HCT116 (cell line): ENCODE measurements at regions not wholly inside any gene's neighbourhood (a gene's known extent, or its start where the extent isn't known, plus 50 kb on each side); places are given as distances from the start of the nearest gene placed in this dataset.

Source experiments
- ATAC-seq: fragments of 200-7000 bp; cut with Tn5 transposase; 2 replicates; pipeline ENCODE4 v1.9.1; 2020; ENCODE audit warnings: mild to moderate bottlenecking, moderate library complexity
- BruUV-seq: library from RNA; stranded (reverse); fragments of 400-500 nt; replicated peaks from 2 replicates; lab custom pipeline; 2021; lab: Mats Ljungman, UMichigan
- CTCF ChIA-PET: fragments of 300-600 bp; sonication (Branson Sonifier 250); formaldehyde crosslinking; loops from one replicate; lab custom pipeline; 2021; ENCODE audit warnings: antibody characterized with exemption; lab: Charles Lee
- POLR2A ChIA-PET: fragments of 300-600, 350-600 bp; sonication (Branson Sonifier 250); formaldehyde crosslinking; loops from one replicate; lab custom pipeline; 2021; ENCODE audit warnings: antibody characterized with exemption; lab: Charles Lee
- RAD21 ChIA-PET, 2 experiments: fragments of 300-600 bp; sonication (Branson Sonifier 250); formaldehyde crosslinking; loops; one replicate each; lab custom pipeline; 2023; ENCODE audit warnings: low total read pairs in 2 of 2; ENCODE audit not compliant: uncharacterized antibody in 2 of 2, unreplicated experiment in 2 of 2, low non-redundant PET in 1 of 2; lab: Charles Lee
- DNase-seq: peaks from one replicate; pipeline ENCODE4 v3.0.0-alpha.2; 2010; ENCODE audit warnings: low read depth, low spot score
- H2AFZ ChIP-seq: fragments of 200-600 bp; shearing (Covaris generic), sonication (generic); 2 replicates; pipeline ENCODE4 v1.6.1; 2017; ENCODE audit warnings: low read depth, mixed run types, mixed read lengths, antibody characterized with exemption, low read length; ENCODE audit not compliant: poor library complexity, severe bottlenecking
- H3K27ac ChIP-seq: 2 replicates; pipeline ENCODE4 v1.5.1; 2012; ENCODE audit warnings: low read depth, low read length
- H3K27me3 ChIP-seq: fragments of 200-600 bp; sonication (generic); 2 replicates; pipeline ENCODE4 v1.6.1; 2016; ENCODE audit warnings: mixed run types, low read length, mixed read lengths; ENCODE audit not compliant: insufficient read depth
- H3K36me3 ChIP-seq, 2 experiments: fragments of 200-500 bp in 1 of 2; fragments of 200-600 bp in 1 of 2; sonication (Bioruptor generic) in 1 of 2; sonication (generic) in 1 of 2; 2 replicates each; pipeline versions ENCODE4 v1.5.1 to v1.6.1; 2014 to 2016; ENCODE audit warnings: low read length in 2 of 2, inconsistent platforms in 1 of 2, mixed read lengths in 1 of 2, mixed run types in 1 of 2; ENCODE audit not compliant: insufficient read depth in 2 of 2, control insufficient read depth in 1 of 2
- H3K4me1 ChIP-seq, 2 experiments: fragments of 200-600 bp in 1 of 2; sonication (generic) in 1 of 2; 2 replicates each; pipeline versions ENCODE4 v1.5.1 to v1.6.1; 2012 to 2017; ENCODE audit warnings: low read length in 2 of 2, inconsistent platforms in 1 of 2, mild to moderate bottlenecking in 1 of 2, mixed read lengths in 1 of 2, mixed run types in 1 of 2, moderate library complexity in 1 of 2; ENCODE audit not compliant: insufficient read depth in 2 of 2, control insufficient read depth in 1 of 2
- H3K4me2 ChIP-seq: fragments of 200-600 bp; sonication (generic); 2 replicates; pipeline ENCODE4 v1.6.1; 2017; ENCODE audit warnings: mixed run types, low read length, mixed read lengths
- H3K4me3 ChIP-seq, 2 experiments: fragments of 200-600 bp in 1 of 2; sonication (generic) in 1 of 2; replicated peaks in 1 of 2; 2 replicates each; pipeline ENCODE4 v1.5.1; 2011 to 2016; ENCODE audit warnings: low read length in 2 of 2, control low read depth in 1 of 2, low read depth in 1 of 2, mild to moderate bottlenecking in 1 of 2, mixed read lengths in 1 of 2, mixed run types in 1 of 2
- H3K79me2 ChIP-seq: fragments of 200-600 bp; sonication (generic); 2 replicates; pipeline ENCODE4 v1.6.1; 2017; ENCODE audit warnings: mild to moderate bottlenecking, mixed run types, low read length, moderate library complexity, mixed read lengths; ENCODE audit not compliant: insufficient read depth
- H3K9ac ChIP-seq: fragments of 200-600 bp; sonication (generic); 2 replicates; pipeline ENCODE4 v1.6.1; 2016; ENCODE audit warnings: low read length, mixed read lengths
- H3K9me2 ChIP-seq: fragments of 200-600 bp; sonication (generic), shearing (Covaris generic); 2 replicates; pipeline ENCODE4 v1.6.1; 2017; ENCODE audit warnings: mixed run types, mild to moderate bottlenecking, moderate library complexity; ENCODE audit not compliant: insufficient read depth
- H3K9me3 ChIP-seq, 2 experiments: fragments of 200-500 bp in 1 of 2; fragments of 200-600 bp in 1 of 2; sonication (Bioruptor generic) in 1 of 2; sonication (generic) in 1 of 2; 2 replicates each; pipeline ENCODE4 v1.6.1; 2014 to 2017; ENCODE audit warnings: low read length in 2 of 2, mixed read lengths in 2 of 2, inconsistent platforms in 1 of 2, low read depth in 1 of 2, mild to moderate bottlenecking in 1 of 2, mixed run types in 1 of 2, moderate library complexity in 1 of 2; ENCODE audit not compliant: control insufficient read depth in 1 of 2, insufficient read depth in 1 of 2
- H4K20me1 ChIP-seq: fragments of 200-600 bp; sonication (generic), shearing (Covaris generic); 2 replicates; pipeline ENCODE4 v1.6.1; 2017; ENCODE audit warnings: mixed run types, mild to moderate bottlenecking, moderate library complexity; ENCODE audit not compliant: insufficient read depth
- CBX3 ChIP-seq: IDR thresholded peaks from 2 replicates; pipeline ENCODE4 v1.6.1; 2012; ENCODE audit warnings: low read depth
- EGR1 ChIP-seq: IDR thresholded peaks from 2 replicates; pipeline ENCODE4 v1.6.1; 2012; ENCODE audit warnings: low read depth
- ELF1 ChIP-seq: IDR thresholded peaks from 2 replicates; pipeline ENCODE4 v1.6.1; 2012; ENCODE audit warnings: low read depth, borderline replicate concordance
- EZH2 ChIP-seq: fragments of 200-600 bp; sonication (generic); IDR thresholded peaks from 2 replicates; pipeline ENCODE4 v1.6.1; 2017; ENCODE audit warnings: antibody characterized with exemption, mixed run types
- FOSL1 ChIP-seq: IDR thresholded peaks from 2 replicates; pipeline ENCODE4 v1.6.1; 2012; ENCODE audit warnings: low read depth
- JUND ChIP-seq: IDR thresholded peaks from 2 replicates; pipeline ENCODE4 v1.6.1; 2012
- POLR2A ChIP-seq: IDR thresholded peaks from 2 replicates; pipeline ENCODE4 v1.7.0; 2011; ENCODE audit warnings: borderline replicate concordance; ENCODE audit not compliant: insufficient read depth, insufficient read length; ENCODE audit errors: extremely low read depth
- POLR2AphosphoS5 ChIP-seq: IDR thresholded peaks from 2 replicates; pipeline ENCODE4 v1.6.1; 2011; ENCODE audit warnings: mild to moderate bottlenecking, low read depth, low read length, moderate library complexity
- RAD21 ChIP-seq: IDR thresholded peaks from 2 replicates; pipeline ENCODE4 v1.6.1; 2012; ENCODE audit warnings: low read depth, mild to moderate bottlenecking
- SIN3A ChIP-seq: IDR thresholded peaks from 2 replicates; pipeline ENCODE4 v1.6.1; 2012; ENCODE audit warnings: low read depth
- SRF ChIP-seq: IDR thresholded peaks from 2 replicates; pipeline ENCODE4 v1.6.1; 2012; ENCODE audit warnings: low read depth
- TCF7L2 ChIP-seq: IDR thresholded peaks from 2 replicates; pipeline ENCODE4 v1.7.0; 2011; ENCODE audit warnings: borderline replicate concordance, inconsistent platforms; ENCODE audit not compliant: insufficient read depth, insufficient read length; ENCODE audit errors: extremely low read depth
- YY1 ChIP-seq: IDR thresholded peaks from 2 replicates; pipeline ENCODE4 v1.6.1; 2011; ENCODE audit warnings: low read length, low read depth, moderate library complexity, mild to moderate bottlenecking; ENCODE audit not compliant: insufficient replicate concordance; ENCODE audit errors: extremely low read depth
- ZNF274 ChIP-seq: fragments of 200-500 bp; sonication (Bioruptor generic); IDR thresholded peaks from 2 replicates; pipeline ENCODE4 v1.6.1; 2014; ENCODE audit warnings: mild to moderate bottlenecking, low read depth, low read length, inconsistent platforms
- intact Hi-C: fragments of 100-400 bp; cut with micrococcal nuclease; formaldehyde crosslinking; loops from 2 replicates; pipeline ENCODE4 v1.10.0; 2022
- TF ChIP-seq, protein P1 (sequence below): IDR thresholded peaks from 2 replicates; pipeline ENCODE4 v1.6.1; 2012
- TF ChIP-seq, protein P2 (sequence below): IDR thresholded peaks from 2 replicates; pipeline ENCODE4 v1.6.1; 2012; ENCODE audit warnings: low read depth
- TF ChIP-seq, protein P3 (sequence below): IDR thresholded peaks from 2 replicates; pipeline ENCODE4 v1.6.1; 2012

DNA sequence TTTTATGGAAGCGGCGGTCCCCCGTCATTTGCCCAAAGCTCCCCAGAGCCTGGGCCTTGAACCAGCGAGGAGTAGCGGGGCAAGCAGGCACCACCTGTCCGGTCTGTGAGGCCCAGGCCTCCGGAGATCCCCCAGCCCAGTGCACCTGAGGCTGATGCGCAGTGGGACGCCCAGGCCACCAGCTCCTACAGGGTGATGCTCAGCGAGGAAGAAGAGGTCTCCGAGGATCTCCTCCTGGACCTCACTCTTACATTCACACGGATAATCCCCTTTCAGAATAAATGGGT, 220.2 kb downstream of the NDUFA10 start:
- CTCF ChIA-PET = no interaction called here

More for the DNA sequence above, 220.2 kb downstream of the NDUFA10 start:
- Histone ChIP-seq H3K27me3 (peaks cover 7% of the 10 kb centered on the region), H3K36me3 (no peaks in the 10 kb centered on the region), H3K4me2 (no peak overlapping the region), H3K79me2 (no peaks in the 10 kb centered on the region), H2AFZ (no peak overlapping the region), H3K9me2 (no peaks in the 10 kb centered on the region), H3K9me3 (no peaks in the 10 kb centered on the region), H3K4me3 (no peak overlapping the region), H4K20me1 (no peaks in the 10 kb centered on the region), H3K9ac (no peak overlapping the region), H3K27ac (no peak overlapping the region), H3K4me1 (no peaks in the 10 kb centered on the region)
- POLR2A ChIA-PET = no interaction called here
- TF ChIP-seq SRF (no peak), POLR2A (no peak), ZNF274 (no peak), ELF1 (no peak), FOSL1 (no peak), SIN3A (no peak), TCF7L2 (no peak), EZH2 (no peak), YY1 (no peak), EGR1 (no peak), CBX3 (no peak), RAD21 (no peak), JUND (no peak), POLR2AphosphoS5 (no peak)
- TF ChIP-seq, protein P1, sequence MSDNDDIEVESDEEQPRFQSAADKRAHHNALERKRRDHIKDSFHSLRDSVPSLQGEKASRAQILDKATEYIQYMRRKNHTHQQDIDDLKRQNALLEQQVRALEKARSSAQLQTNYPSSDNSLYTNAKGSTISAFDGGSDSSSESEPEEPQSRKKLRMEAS = no peak
- TF ChIP-seq, protein P2, sequence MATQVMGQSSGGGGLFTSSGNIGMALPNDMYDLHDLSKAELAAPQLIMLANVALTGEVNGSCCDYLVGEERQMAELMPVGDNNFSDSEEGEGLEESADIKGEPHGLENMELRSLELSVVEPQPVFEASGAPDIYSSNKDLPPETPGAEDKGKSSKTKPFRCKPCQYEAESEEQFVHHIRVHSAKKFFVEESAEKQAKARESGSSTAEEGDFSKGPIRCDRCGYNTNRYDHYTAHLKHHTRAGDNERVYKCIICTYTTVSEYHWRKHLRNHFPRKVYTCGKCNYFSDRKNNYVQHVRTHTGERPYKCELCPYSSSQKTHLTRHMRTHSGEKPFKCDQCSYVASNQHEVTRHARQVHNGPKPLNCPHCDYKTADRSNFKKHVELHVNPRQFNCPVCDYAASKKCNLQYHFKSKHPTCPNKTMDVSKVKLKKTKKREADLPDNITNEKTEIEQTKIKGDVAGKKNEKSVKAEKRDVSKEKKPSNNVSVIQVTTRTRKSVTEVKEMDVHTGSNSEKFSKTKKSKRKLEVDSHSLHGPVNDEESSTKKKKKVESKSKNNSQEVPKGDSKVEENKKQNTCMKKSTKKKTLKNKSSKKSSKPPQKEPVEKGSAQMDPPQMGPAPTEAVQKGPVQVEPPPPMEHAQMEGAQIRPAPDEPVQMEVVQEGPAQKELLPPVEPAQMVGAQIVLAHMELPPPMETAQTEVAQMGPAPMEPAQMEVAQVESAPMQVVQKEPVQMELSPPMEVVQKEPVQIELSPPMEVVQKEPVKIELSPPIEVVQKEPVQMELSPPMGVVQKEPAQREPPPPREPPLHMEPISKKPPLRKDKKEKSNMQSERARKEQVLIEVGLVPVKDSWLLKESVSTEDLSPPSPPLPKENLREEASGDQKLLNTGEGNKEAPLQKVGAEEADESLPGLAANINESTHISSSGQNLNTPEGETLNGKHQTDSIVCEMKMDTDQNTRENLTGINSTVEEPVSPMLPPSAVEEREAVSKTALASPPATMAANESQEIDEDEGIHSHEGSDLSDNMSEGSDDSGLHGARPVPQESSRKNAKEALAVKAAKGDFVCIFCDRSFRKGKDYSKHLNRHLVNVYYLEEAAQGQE = no peak
- TF ChIP-seq, protein P3, sequence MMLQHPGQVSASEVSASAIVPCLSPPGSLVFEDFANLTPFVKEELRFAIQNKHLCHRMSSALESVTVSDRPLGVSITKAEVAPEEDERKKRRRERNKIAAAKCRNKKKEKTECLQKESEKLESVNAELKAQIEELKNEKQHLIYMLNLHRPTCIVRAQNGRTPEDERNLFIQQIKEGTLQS = no peak
- ATAC-seq = no peak
- no TSS peak for BruUV-seq
- no peak for DNase-seq
- intact Hi-C loops = no loop called here
- RAD21 ChIA-PET = no interaction called here
